ENCODE measurements at regions not wholly inside any gene's neighbourhood (a gene's known extent, or its start where the extent isn't known, plus 50 kb on each side); places are given as distances from the start of the nearest gene placed in this dataset.

DNA sequence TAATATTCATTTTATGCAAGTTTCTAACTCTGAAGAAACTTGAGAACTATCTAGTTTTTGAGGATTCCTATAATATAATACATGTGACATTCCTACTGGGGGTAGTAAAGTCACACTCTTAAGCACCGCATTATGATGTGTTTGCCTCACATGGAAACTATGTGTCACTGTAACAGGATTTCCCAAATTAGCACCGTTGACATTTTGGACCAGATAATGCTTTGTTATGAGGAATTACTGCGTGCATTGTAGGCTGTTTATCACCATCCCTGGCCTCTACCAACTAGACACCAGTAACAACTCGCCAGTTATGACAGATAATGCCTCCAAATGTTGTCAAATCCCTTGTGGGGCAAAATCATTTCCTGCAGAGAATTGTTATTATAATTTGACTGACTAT, 267.8 kb downstream of the RAP2B start:
- H3K27ac Mint-ChIP-seq = no peak overlapping the region
- no peak for DNase-seq (ENCODE audit: low spot score in 2 of 2, unreplicated experiment in 2 of 2)
- no peaks in the 10 kb centered on the region for H3K4me1 Mint-ChIP-seq
- H3K9me3 Mint-ChIP-seq = peaks cover 15% of the 10 kb centered on the region
- H3K36me3 Mint-ChIP-seq = no peaks in the 10 kb centered on the region
- TF ChIP-seq, protein P1, sequence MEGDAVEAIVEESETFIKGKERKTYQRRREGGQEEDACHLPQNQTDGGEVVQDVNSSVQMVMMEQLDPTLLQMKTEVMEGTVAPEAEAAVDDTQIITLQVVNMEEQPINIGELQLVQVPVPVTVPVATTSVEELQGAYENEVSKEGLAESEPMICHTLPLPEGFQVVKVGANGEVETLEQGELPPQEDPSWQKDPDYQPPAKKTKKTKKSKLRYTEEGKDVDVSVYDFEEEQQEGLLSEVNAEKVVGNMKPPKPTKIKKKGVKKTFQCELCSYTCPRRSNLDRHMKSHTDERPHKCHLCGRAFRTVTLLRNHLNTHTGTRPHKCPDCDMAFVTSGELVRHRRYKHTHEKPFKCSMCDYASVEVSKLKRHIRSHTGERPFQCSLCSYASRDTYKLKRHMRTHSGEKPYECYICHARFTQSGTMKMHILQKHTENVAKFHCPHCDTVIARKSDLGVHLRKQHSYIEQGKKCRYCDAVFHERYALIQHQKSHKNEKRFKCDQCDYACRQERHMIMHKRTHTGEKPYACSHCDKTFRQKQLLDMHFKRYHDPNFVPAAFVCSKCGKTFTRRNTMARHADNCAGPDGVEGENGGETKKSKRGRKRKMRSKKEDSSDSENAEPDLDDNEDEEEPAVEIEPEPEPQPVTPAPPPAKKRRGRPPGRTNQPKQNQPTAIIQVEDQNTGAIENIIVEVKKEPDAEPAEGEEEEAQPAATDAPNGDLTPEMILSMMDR (IDR thresholded peaks at IDR 0.05; ENCODE audit: unreplicated experiment) = no peak
- no peak overlapping the region for H3K4me3 Mint-ChIP-seq
- H3K27me3 Mint-ChIP-seq (ENCODE audit: low read depth) = no peaks in the 10 kb centered on the region

DNA sequence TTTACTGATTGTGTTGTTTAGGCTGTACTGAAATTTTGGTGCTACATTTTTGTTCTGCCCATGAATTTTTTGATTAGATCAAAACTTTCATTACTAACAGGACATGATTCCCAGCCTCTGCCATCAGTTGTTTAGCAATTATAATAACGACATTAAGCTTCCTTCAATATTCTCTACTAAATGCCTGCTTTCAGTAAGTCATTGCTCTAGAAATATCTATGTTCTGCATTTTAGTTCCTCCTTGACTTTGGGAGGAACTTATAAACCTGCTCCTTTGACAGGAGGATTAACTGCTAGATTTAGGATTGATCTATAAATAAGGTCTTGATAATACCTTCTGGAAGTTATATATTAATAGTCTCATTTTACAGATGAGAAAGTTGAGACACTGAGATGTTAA, 269.1 kb downstream of the RAP2B start:
- Mint-ChIP-seq H3K4me1 (no peaks in the 10 kb centered on the region), H3K27me3 (ENCODE audit: low read depth) (no peaks in the 10 kb centered on the region), H3K9me3 (peaks cover 6% of the 10 kb centered on the region), H3K27ac (no peak overlapping the region), H3K36me3 (no peaks in the 10 kb centered on the region), H3K4me3 (no peak overlapping the region)
- DNase-seq (ENCODE audit: low spot score in 2 of 2, unreplicated experiment in 2 of 2) = no peak
- TF ChIP-seq, protein P1 (IDR thresholded peaks at IDR 0.05; ENCODE audit: unreplicated experiment) = no peak

DNA sequence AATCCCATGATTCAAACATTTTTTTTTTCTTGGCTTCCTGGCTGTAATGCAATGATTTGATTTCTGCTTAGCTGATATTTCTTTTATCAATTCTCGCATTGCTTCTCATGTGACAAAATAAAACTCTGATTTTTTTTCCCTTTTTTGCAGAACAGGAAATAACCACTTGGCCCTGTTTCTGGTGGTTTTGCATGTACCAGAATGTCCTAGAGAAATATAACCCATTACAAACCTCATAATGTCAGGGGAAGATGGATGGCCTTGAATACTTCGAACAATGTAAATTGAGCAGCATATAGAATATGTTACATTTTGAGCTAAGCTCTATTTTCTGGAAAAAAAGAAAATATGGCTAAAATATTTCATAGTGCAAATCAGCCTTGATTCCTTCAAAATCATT, 275.6 kb downstream of the RAP2B start:
- Mint-ChIP-seq H3K36me3 (no peaks in the 10 kb centered on the region), H3K27ac (no peak overlapping the region), H3K4me1 (peaks cover 12% of the 10 kb centered on the region), H3K4me3 (no peak overlapping the region), H3K9me3 (peaks cover 3% of the 10 kb centered on the region), H3K27me3 (ENCODE audit: low read depth) (no peaks in the 10 kb centered on the region)
- no peak for DNase-seq (ENCODE audit: low spot score in 2 of 2, unreplicated experiment in 2 of 2)
- TF ChIP-seq, protein P1 (IDR thresholded peaks at IDR 0.05; ENCODE audit: unreplicated experiment) = no peak

DNA sequence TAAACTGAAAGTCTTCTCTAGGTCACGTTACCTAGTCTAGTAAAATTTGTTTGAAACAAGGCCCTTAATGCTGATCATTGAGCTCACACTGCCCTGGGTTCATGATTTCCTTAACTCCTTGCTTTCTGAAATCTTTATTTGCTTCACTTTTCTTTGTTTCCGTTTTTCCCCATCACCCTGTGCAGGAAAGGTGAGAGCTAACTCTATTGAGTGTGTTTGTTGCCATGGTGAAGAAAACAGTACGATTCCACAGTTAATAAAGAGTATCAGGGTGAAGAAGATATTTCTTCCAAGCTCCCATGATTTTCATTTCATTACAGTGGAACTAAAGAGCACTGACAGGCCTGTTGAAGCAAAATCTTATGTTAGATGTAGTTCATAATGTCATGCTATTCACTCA, 276.2 kb downstream of the RAP2B start:
- Mint-ChIP-seq H3K9me3 (peaks cover 3% of the 10 kb centered on the region), H3K36me3 (no peaks in the 10 kb centered on the region), H3K27ac (no peak overlapping the region), H3K4me1 (peaks cover 12% of the 10 kb centered on the region), H3K4me3 (no peak overlapping the region), H3K27me3 (ENCODE audit: low read depth) (no peaks in the 10 kb centered on the region)
- TF ChIP-seq, protein P1 (IDR thresholded peaks at IDR 0.05; ENCODE audit: unreplicated experiment) = no peak
- DNase-seq (ENCODE audit: low spot score in 2 of 2, unreplicated experiment in 2 of 2) = no peak

DNA sequence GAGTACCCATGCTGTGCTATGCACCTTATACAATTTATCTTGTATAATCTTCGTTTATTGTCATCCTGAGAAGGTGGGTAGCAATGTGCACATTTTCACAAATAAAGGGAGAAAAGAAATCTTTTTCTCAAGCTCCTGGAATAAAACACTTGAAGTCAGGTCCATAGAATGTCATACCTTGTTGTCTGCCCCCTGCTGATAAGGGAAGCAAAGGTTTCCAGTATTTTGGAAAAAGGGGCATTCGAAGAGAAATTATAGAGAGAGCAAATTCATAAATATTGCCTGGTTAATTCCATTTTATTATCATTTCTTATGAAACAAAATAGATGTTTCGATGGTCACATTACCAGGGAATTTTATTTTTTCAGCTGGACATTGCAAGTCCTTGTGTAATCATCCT, 277.8 kb downstream of the RAP2B start:
- H3K27ac Mint-ChIP-seq = no peak overlapping the region
- H3K36me3 Mint-ChIP-seq = no peaks in the 10 kb centered on the region
- H3K27me3 Mint-ChIP-seq (ENCODE audit: low read depth) = no peaks in the 10 kb centered on the region
- no peak overlapping the region for H3K4me3 Mint-ChIP-seq
- H3K4me1 Mint-ChIP-seq = peaks cover 12% of the 10 kb centered on the region
- no peaks in the 10 kb centered on the region for H3K9me3 Mint-ChIP-seq
- DNase-seq (ENCODE audit: low spot score in 2 of 2, unreplicated experiment in 2 of 2) = no peak
- TF ChIP-seq, protein P1 (IDR thresholded peaks at IDR 0.05; ENCODE audit: unreplicated experiment) = no peak

DNA sequence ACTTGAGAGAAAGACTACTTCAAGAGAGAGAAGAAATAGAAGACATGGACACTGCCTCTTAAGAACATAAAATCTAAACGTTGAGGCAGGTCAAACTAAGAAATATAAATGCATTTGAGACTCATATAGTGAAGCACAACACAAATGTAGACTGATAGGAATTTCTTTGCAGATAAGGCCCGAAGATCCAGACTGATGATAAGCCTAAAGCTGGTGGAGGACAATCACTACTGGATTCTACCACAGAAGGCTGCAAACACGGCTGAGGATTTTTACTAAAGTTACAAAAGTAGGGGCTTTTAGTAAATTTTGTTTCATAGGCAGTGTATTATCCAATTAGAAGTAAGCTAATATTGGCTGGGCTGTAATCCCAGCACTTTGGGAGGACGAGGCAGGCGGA, 278.3 kb downstream of the RAP2B start:
- no peak overlapping the region for H3K27ac Mint-ChIP-seq
- TF ChIP-seq, protein P1 (IDR thresholded peaks at IDR 0.05; ENCODE audit: unreplicated experiment) = no peak
- H3K36me3 Mint-ChIP-seq = no peaks in the 10 kb centered on the region
- DNase-seq (ENCODE audit: low spot score in 2 of 2, unreplicated experiment in 2 of 2) = no peak
- H3K4me3 Mint-ChIP-seq = no peak overlapping the region
- peaks cover 12% of the 10 kb centered on the region for H3K4me1 Mint-ChIP-seq
- H3K27me3 Mint-ChIP-seq (ENCODE audit: low read depth) = no peaks in the 10 kb centered on the region
- H3K9me3 Mint-ChIP-seq = no peaks in the 10 kb centered on the region
